GM12878 (cell line): ENCODE measurements at regions not wholly inside any gene's neighbourhood (a gene's known extent, or its start where the extent isn't known, plus 50 kb on each side); places are given as distances from the start of the nearest gene placed in this dataset.

Source experiments
- ATAC-seq: fragments of 200-7000 bp; cut with Tn5 transposase; 3 replicates; pipeline ENCODE4 v1.9.1; 2020; ENCODE audit warnings: mild to moderate bottlenecking, moderate library complexity
- BruUV-seq: library from RNA; stranded (reverse); fragments of 400-500 nt; replicated peaks from 2 replicates; lab custom pipeline; 2021; lab: Mats Ljungman, UMichigan
- CTCF ChIA-PET: fragments of 300-600 bp; sonication (Branson Sonifier 250); formaldehyde crosslinking; extraction: SDS; loops from one replicate; lab custom pipeline; 2021; ENCODE audit warnings: inconsistent platforms; lab: Yijun Ruan, JAX
- POLR2A ChIA-PET: fragments of 350-600 bp; formaldehyde crosslinking; extraction: SDS; loops from one replicate; lab custom pipeline; 2021; ENCODE audit warnings: inconsistent platforms; lab: Charles Lee
- RAD21 ChIA-PET: fragments of 300-600 bp; sonication (Branson Sonifier 250); formaldehyde crosslinking; loops from one replicate; lab custom pipeline; 2023; ENCODE audit warnings: antibody characterized with exemption; ENCODE audit not compliant: unreplicated experiment; lab: Charles Lee
- SMC1A ChIA-PET: fragments of 300-600 bp; sonication (Branson Sonifier 250); formaldehyde crosslinking; loops from one replicate; lab custom pipeline; 2023; ENCODE audit not compliant: unreplicated experiment, uncharacterized antibody; lab: Charles Lee
- DNase-seq: peaks from one replicate; pipeline ENCODE4 v3.0.0-alpha.2; 2011; ENCODE audit warnings: low read depth, low spot score
- FAIRE-seq: peaks from 3 replicates; lab custom pipeline; 2011; peaks lifted over from hg19 to GRCh38; lab: Jason Lieb, UNC
- H2AFZ ChIP-seq: 2 replicates; pipeline ENCODE4 v1.6.0; 2011; ENCODE audit warnings: low read depth, low read length, control low read depth; ENCODE audit not compliant: control insufficient read depth
- H3K27ac ChIP-seq: 2 replicates; pipeline ENCODE4 v1.5.1; 2011; ENCODE audit warnings: control low read depth; ENCODE audit not compliant: control insufficient read depth, insufficient read depth
- H3K27me3 ChIP-seq, 2 experiments: replicated peaks in 1 of 2; 2 replicates each; pipeline versions ENCODE4 v1.6.0 to v1.6.1; 2011; ENCODE audit warnings: low read length in 1 of 2; ENCODE audit not compliant: control insufficient read depth in 2 of 2, insufficient read depth in 2 of 2
- H3K36me3 ChIP-seq, 2 experiments: 2 replicates each; pipeline ENCODE4 v1.5.1; 2011; ENCODE audit warnings: low read length in 1 of 2; ENCODE audit not compliant: control insufficient read depth in 2 of 2, insufficient read depth in 2 of 2
- H3K4me1 ChIP-seq: 2 replicates; pipeline ENCODE4 v1.6.1; 2011; ENCODE audit warnings: mild to moderate bottlenecking, low read length, moderate library complexity, mixed read lengths; ENCODE audit not compliant: control insufficient read depth, insufficient read depth
- H3K4me2 ChIP-seq: 2 replicates; pipeline ENCODE4 v1.6.0; 2011; ENCODE audit warnings: control low read depth; ENCODE audit not compliant: control insufficient read depth, insufficient read depth
- H3K4me3 ChIP-seq: fragments of 200-600 bp; sonication (generic); 2 replicates; pipeline ENCODE4 v1.5.1; 2016
- H3K79me2 ChIP-seq: 2 replicates; pipeline ENCODE4 v1.6.0; 2011; ENCODE audit warnings: low read length; ENCODE audit not compliant: control insufficient read depth, insufficient read depth
- H3K9ac ChIP-seq: 2 replicates; pipeline ENCODE4 v1.8.0; 2011; ENCODE audit warnings: low read length, control low read depth, mixed read lengths; ENCODE audit not compliant: control insufficient read depth, insufficient read depth
- H3K9me3 ChIP-seq: replicated peaks from 3 replicates; pipeline ENCODE4 v1.5.1; 2011; ENCODE audit warnings: mild to moderate bottlenecking, low read length; ENCODE audit not compliant: control insufficient read depth, insufficient read depth
- H4K20me1 ChIP-seq: 2 replicates; pipeline ENCODE4 v1.6.0; 2011; ENCODE audit not compliant: control insufficient read depth, insufficient read depth
- CHD1 ChIP-seq: IDR thresholded peaks from 2 replicates; pipeline ENCODE4 v1.6.1; 2012; ENCODE audit warnings: low read depth, low read length, improper control_type of control experiment
- EGR1 ChIP-seq, 2 experiments: IDR thresholded peaks; 1 replicate in 1 of 2; 2 replicates in 1 of 2; pipeline ENCODE4 v1.6.1; 2011 to 2012; ENCODE audit warnings: low read depth in 2 of 2, low read length in 2 of 2, borderline replicate concordance in 1 of 2, mild to moderate bottlenecking in 1 of 2, moderate library complexity in 1 of 2
- FOXM1 ChIP-seq: IDR thresholded peaks from 2 replicates; pipeline ENCODE4 v1.6.1; 2012; ENCODE audit warnings: low read depth, mild to moderate bottlenecking, inconsistent platforms, low read length, moderate library complexity
- IKZF1 ChIP-seq: fragments of 450-650 bp; conservative IDR thresholded peaks from 2 replicates; pipeline ENCODE4 v1.6.1; 2017; ENCODE audit warnings: antibody characterized with exemption, mild to moderate bottlenecking
- NR2C1 ChIP-seq: fragments of 450-650 bp; IDR thresholded peaks from 2 replicates; pipeline ENCODE4 v1.6.1; 2017; ENCODE audit warnings: antibody characterized with exemption, mild to moderate bottlenecking, moderate library complexity
- NR2F1 ChIP-seq: fragments of 450-650 bp; conservative IDR thresholded peaks from 2 replicates; pipeline ENCODE4 v1.6.1; 2017; ENCODE audit warnings: mild to moderate bottlenecking
- POLR2AphosphoS2 ChIP-seq: IDR thresholded peaks from 2 replicates; pipeline ENCODE4 v1.6.1; 2011; ENCODE audit warnings: low read depth, mild to moderate bottlenecking, low read length, improper control_type of control experiment, moderate library complexity
- SMAD1 ChIP-seq: fragments of 450-650 bp; IDR thresholded peaks from 2 replicates; pipeline ENCODE4 v1.6.1; 2018; ENCODE audit warnings: mild to moderate bottlenecking, low read depth; ENCODE audit not compliant: partially characterized antibody
- ZBED1 ChIP-seq: IDR thresholded peaks from 2 replicates; pipeline ENCODE4 v1.6.1; 2016; ENCODE audit warnings: borderline replicate concordance
- ZNF384 ChIP-seq: IDR thresholded peaks from 2 replicates; pipeline ENCODE4 v1.6.1; 2012; ENCODE audit warnings: low read depth, mild to moderate bottlenecking, low read length, improper control_type of control experiment, borderline replicate concordance
- WGBS: methylation state at CpG from one replicate; pipeline ENCODE4 v1.1.6; 2016; ENCODE audit warnings: low lambda C conversion rate; ENCODE audit not compliant: insufficient replicate concordance, insufficient coverage; ENCODE audit errors: missing lambda C conversion rate; 5-methylcytosine and 5-hydroxymethylcytosine counted together
- in situ Hi-C: fragments of 300-500 bp; cut with MboI; formaldehyde crosslinking; loops from 9 replicates; pipeline ENCODE4 v1.14.3; 2018; ENCODE audit warnings: mixed read lengths
- intact Hi-C: fragments of 100-400 bp; cut with micrococcal nuclease; formaldehyde crosslinking; loops from one replicate; pipeline ENCODE4 v1.14.2; 2022; ENCODE audit not compliant: unreplicated experiment
- TF ChIP-seq, protein P1 (sequence below): fragments of 450-650 bp; IDR thresholded peaks from 2 replicates; pipeline ENCODE4 v1.6.1; 2018; ENCODE audit warnings: borderline replicate concordance, mild to moderate bottlenecking; ENCODE audit not compliant: partially characterized antibody
- TF ChIP-seq, protein P2 (sequence below): IDR thresholded peaks from 2 replicates; pipeline ENCODE4 v1.6.1; 2011; ENCODE audit warnings: borderline replicate concordance, low read depth, mild to moderate bottlenecking, moderate library complexity, low read length; ENCODE audit not compliant: insufficient read depth, poor library complexity, severe bottlenecking
- TF ChIP-seq, protein P3 (sequence below): fragments of 450-650 bp; formaldehyde crosslinking; IDR thresholded peaks from 2 replicates; pipeline ENCODE4 v1.4.0; 2022; ENCODE audit warnings: mild to moderate bottlenecking, moderate library complexity
- TF ChIP-seq, protein P4 (sequence below): fragments of 150-350 bp; IDR thresholded peaks from 2 replicates; pipeline ENCODE4 v1.6.1; 2016; ENCODE audit warnings: low read depth, low read length

DNA sequence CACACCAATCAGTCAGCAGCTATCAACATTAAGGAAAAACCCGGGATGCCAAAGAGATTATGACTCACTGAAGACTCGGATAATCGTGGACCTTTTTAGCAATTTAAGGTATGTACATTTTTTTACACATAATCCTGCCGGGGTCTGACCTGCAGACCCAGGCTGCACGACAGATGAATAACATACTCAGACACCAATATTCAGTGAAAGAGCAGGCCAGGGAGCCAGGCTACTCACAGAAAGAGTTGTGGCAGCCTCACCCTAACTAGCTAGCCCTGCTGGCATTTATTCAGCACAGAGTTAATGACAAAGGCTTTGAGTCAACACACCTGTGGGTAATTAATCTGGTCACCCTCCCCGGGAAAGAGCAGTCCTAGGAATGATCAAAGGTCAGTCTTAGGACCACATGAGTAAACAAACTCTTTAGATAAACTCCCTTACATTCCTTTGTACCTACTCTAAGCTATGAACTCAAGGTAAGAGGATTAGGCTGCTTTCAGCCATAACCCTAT lies 727.5 kb downstream of the TBL1XR1 start:
- H3K4me1 ChIP-seq: no peaks in the 10 kb centered on the region
- no peaks in the 10 kb centered on the region for H3K79me2 ChIP-seq
- in situ Hi-C loops: no loop called here
- FAIRE-seq: no peak
- no peak overlapping the region for H2AFZ ChIP-seq
- no TSS peak for BruUV-seq
- H3K9me3 ChIP-seq: no peaks in the 10 kb centered on the region
- no peak overlapping the region for H3K27ac ChIP-seq
- SMC1A ChIA-PET: no interaction called here
- H3K27me3 ChIP-seq: no peaks in the 10 kb centered on the region
- CTCF ChIA-PET: no interaction called here
- ATAC-seq: no peak
- RAD21 ChIA-PET: no interaction called here
- 5% methylated on average over 6 of the region's 6 CpGs for WGBS
- no peak overlapping the region for H3K4me2 ChIP-seq
- DNase-seq: no peak
- H3K36me3 ChIP-seq: no peaks in the 10 kb centered on the region
- H4K20me1 ChIP-seq: no peaks in the 10 kb centered on the region
- no peak overlapping the region for H3K4me3 ChIP-seq
- H3K9ac ChIP-seq: no peak overlapping the region
- intact Hi-C loops: no loop called here
- POLR2A ChIA-PET: no interaction called here
- TF ChIP-seq ZBED1: no peak
- TF ChIP-seq, protein P1, sequence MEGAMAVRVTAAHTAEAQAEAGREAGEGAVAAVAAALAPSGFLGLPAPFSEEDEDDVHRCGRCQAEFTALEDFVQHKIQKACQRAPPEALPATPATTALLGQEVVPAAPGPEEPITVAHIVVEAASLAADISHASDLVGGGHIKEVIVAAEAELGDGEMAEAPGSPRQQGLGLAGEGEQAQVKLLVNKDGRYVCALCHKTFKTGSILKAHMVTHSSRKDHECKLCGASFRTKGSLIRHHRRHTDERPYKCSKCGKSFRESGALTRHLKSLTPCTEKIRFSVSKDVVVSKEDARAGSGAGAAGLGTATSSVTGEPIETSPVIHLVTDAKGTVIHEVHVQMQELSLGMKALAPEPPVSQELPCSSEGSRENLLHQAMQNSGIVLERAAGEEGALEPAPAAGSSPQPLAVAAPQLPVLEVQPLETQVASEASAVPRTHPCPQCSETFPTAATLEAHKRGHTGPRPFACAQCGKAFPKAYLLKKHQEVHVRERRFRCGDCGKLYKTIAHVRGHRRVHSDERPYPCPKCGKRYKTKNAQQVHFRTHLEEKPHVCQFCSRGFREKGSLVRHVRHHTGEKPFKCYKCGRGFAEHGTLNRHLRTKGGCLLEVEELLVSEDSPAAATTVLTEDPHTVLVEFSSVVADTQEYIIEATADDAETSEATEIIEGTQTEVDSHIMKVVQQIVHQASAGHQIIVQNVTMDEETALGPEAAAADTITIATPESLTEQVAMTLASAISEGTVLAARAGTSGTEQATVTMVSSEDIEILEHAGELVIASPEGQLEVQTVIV: no peak
- TF ChIP-seq POLR2AphosphoS2: no peak
- TF ChIP-seq, protein P2, sequence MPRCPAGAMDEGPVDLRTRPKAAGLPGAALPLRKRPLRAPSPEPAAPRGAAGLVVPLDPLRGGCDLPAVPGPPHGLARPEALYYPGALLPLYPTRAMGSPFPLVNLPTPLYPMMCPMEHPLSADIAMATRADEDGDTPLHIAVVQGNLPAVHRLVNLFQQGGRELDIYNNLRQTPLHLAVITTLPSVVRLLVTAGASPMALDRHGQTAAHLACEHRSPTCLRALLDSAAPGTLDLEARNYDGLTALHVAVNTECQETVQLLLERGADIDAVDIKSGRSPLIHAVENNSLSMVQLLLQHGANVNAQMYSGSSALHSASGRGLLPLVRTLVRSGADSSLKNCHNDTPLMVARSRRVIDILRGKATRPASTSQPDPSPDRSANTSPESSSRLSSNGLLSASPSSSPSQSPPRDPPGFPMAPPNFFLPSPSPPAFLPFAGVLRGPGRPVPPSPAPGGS: no peak
- TF ChIP-seq ZNF384: no peak
- TF ChIP-seq SMAD1: no peak
- TF ChIP-seq IKZF1: no peak
- TF ChIP-seq, protein P3, sequence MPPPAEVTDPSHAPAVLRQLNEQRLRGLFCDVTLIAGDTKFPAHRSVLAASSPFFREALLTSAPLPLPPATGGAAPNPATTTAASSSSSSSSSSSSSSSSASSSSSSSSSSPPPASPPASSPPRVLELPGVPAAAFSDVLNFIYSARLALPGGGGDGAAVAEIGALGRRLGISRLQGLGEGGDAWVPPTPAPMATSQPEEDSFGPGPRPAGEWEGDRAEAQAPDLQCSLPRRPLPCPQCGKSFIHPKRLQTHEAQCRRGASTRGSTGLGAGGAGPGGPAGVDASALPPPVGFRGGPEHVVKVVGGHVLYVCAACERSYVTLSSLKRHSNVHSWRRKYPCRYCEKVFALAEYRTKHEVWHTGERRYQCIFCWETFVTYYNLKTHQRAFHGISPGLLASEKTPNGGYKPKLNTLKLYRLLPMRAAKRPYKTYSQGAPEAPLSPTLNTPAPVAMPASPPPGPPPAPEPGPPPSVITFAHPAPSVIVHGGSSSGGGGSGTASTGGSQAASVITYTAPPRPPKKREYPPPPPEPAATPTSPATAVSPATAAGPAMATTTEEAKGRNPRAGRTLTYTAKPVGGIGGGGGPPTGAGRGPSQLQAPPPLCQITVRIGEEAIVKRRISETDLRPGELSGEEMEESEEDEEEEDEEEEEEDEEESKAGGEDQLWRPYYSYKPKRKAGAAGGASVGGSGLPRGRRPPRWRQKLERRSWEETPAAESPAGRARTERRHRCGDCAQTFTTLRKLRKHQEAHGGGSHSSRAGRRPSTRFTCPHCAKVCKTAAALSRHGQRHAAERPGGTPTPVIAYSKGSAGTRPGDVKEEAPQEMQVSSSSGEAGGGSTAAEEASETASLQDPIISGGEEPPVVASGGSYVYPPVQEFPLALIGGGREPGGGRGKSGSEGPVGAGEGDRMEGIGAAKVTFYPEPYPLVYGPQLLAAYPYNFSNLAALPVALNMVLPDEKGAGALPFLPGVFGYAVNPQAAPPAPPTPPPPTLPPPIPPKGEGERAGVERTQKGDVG: no peak
- no peak for TF ChIP-seq CHD1
- no peak for TF ChIP-seq NR2F1
- no peak for TF ChIP-seq FOXM1
- TF ChIP-seq, protein P4, sequence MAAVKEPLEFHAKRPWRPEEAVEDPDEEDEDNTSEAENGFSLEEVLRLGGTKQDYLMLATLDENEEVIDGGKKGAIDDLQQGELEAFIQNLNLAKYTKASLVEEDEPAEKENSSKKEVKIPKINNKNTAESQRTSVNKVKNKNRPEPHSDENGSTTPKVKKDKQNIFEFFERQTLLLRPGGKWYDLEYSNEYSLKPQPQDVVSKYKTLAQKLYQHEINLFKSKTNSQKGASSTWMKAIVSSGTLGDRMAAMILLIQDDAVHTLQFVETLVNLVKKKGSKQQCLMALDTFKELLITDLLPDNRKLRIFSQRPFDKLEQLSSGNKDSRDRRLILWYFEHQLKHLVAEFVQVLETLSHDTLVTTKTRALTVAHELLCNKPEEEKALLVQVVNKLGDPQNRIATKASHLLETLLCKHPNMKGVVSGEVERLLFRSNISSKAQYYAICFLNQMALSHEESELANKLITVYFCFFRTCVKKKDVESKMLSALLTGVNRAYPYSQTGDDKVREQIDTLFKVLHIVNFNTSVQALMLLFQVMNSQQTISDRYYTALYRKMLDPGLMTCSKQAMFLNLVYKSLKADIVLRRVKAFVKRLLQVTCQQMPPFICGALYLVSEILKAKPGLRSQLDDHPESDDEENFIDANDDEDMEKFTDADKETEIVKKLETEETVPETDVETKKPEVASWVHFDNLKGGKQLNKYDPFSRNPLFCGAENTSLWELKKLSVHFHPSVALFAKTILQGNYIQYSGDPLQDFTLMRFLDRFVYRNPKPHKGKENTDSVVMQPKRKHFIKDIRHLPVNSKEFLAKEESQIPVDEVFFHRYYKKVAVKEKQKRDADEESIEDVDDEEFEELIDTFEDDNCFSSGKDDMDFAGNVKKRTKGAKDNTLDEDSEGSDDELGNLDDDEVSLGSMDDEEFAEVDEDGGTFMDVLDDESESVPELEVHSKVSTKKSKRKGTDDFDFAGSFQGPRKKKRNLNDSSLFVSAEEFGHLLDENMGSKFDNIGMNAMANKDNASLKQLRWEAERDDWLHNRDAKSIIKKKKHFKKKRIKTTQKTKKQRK: no peak
- TF ChIP-seq NR2C1: no peak
- no peak for TF ChIP-seq EGR1 (IDR thresholded peaks at IDR 0.05; ENCODE audit: borderline replicate concordance in 1 of 2, low read depth in 2 of 2, low read length in 2 of 2)
